CD4-positive, CD25-positive, alpha-beta regulatory T cell (primary cell): ENCODE measurements at regions not wholly inside any gene's neighbourhood (a gene's known extent, or its start where the extent isn't known, plus 50 kb on each side); places are given as distances from the start of the nearest gene placed in this dataset.

ENCODE experiments used
- ATAC-seq, 2 donors: fragments of 150-1000 bp; cut with Tn5 transposase; one replicate each; pipeline ENCODE4 v1.10.0; 2021; ENCODE audit warnings: low read depth in 2 of 2, moderate number of reproducible peaks in 2 of 2, moderate library complexity in 1 of 2
- DNase-seq, 3 donors: peaks; one replicate each; pipeline versions ENCODE4 v3.0.0 to v3.0.0-alpha.2; 2012 to 2022; ENCODE audit warnings: mixed read lengths in 1 of 3
- H3K27ac ChIP-seq: one replicate; pipeline ENCODE4 v1.7.0; 2013; ENCODE audit warnings: mild to moderate bottlenecking, low read length; ENCODE audit not compliant: insufficient read depth, poor library complexity, severe bottlenecking
- H3K27me3 ChIP-seq: one replicate; pipeline ENCODE4 v1.7.0; 2013; ENCODE audit warnings: low read length; ENCODE audit not compliant: control insufficient read depth, insufficient read depth
- H3K36me3 ChIP-seq: one replicate; pipeline ENCODE4 v1.7.0; 2013; ENCODE audit warnings: mild to moderate bottlenecking, low read length, moderate library complexity; ENCODE audit not compliant: control insufficient read depth, insufficient read depth
- H3K4me1 ChIP-seq: 2 replicates; pipeline ENCODE4 v1.7.0; 2013; ENCODE audit warnings: mild to moderate bottlenecking, low read length; ENCODE audit not compliant: insufficient read depth, control insufficient read depth, poor library complexity, severe bottlenecking
- H3K4me3 ChIP-seq: one replicate; pipeline ENCODE4 v1.7.0; 2013; ENCODE audit warnings: low read depth, mild to moderate bottlenecking, low read length, moderate library complexity
- H3K9me3 ChIP-seq, 2 experiments: 1 replicate in 1 of 2; 2 replicates in 1 of 2; pipeline ENCODE4 v1.7.0; 2013; ENCODE audit warnings: low read length in 2 of 2, mild to moderate bottlenecking in 1 of 2, moderate library complexity in 1 of 2; ENCODE audit not compliant: control insufficient read depth in 2 of 2
- H3K27ac Mint-ChIP-seq, 3 donors: one replicate each; pipeline ENCODE4 v1.8.0; 2020 to 2022; ENCODE audit warnings: mild to moderate bottlenecking in 3 of 3, mixed read lengths in 3 of 3, moderate library complexity in 2 of 3
- H3K27me3 Mint-ChIP-seq: one replicate; pipeline ENCODE4 v1.8.0; 2022; ENCODE audit warnings: mild to moderate bottlenecking, mixed read lengths
- H3K36me3 Mint-ChIP-seq: one replicate; pipeline ENCODE4 v1.8.0; 2020; ENCODE audit warnings: mixed read lengths
- H3K4me1 Mint-ChIP-seq, 4 donors: one replicate each; pipeline ENCODE4 v1.8.0; 2020 to 2022; ENCODE audit warnings: mixed read lengths in 4 of 4, mild to moderate bottlenecking in 1 of 4
- H3K4me3 Mint-ChIP-seq, 4 donors: one replicate each; pipeline ENCODE4 v1.8.0; 2020 to 2022; ENCODE audit warnings: mild to moderate bottlenecking in 4 of 4, mixed read lengths in 4 of 4, moderate library complexity in 3 of 4
- H3K9me3 Mint-ChIP-seq, 7 donors: one replicate each; pipeline ENCODE4 v1.8.0; 2020 to 2022; ENCODE audit warnings: mixed read lengths in 7 of 7, mild to moderate bottlenecking in 3 of 7, moderate library complexity in 2 of 7

DNA sequence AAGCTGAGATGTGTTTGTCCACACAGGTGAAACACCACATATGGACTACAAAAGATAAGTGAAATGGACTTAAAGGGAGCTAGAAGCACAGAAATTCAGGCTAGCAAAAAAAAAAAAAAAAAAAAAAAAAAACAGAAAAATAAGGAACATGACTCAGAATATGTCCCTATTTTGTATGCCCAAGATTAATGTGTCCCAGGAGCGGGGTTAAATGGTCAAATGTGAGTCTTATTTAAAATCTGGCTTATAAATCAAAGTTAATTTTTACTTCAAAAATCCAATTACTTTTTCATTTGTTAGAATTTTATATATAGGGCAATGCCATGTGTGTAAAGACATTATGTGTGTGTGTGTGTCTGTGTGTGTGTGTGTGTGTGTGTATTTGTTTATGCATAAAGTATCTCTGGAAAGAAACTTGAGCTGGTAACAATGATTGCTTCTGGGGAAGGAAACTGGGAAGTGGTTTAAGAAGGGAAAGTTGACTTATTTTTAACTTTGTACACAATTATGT lies 986.5 kb downstream of the ROBO2 start:
- H3K9me3 ChIP-seq: peaks cover 2 to 8% of the 10 kb centered on the region in 2 experiments
- H3K27me3 ChIP-seq: no peaks in the 10 kb centered on the region
- Mint-ChIP-seq H3K4me3 (no peak overlapping the region), H3K9me3 (peaks cover 1 to 35% (median 10%) of the 10 kb centered on the region in 7 donors), H3K36me3 (no peaks in the 10 kb centered on the region), H3K27me3 (no peaks in the 10 kb centered on the region), H3K27ac (no peak overlapping the region), H3K4me1 (peaks cover 0 to 5% (median 2%) of the 10 kb centered on the region in 4 donors)
- no peak for ATAC-seq
- H3K4me1 ChIP-seq: no peaks in the 10 kb centered on the region
- no peak for DNase-seq
- no peaks in the 10 kb centered on the region for H3K36me3 ChIP-seq
- no peak overlapping the region for H3K27ac ChIP-seq
- no peak overlapping the region for H3K4me3 ChIP-seq

- Mint-ChIP-seq H3K4me1 (peaks cover 0 to 5% (median 2%) of the 10 kb centered on the region in 4 donors), H3K4me3 (no peak overlapping the region), H3K9me3 (peaks cover 0 to 12% (median 6%) of the 10 kb centered on the region in 7 donors), H3K36me3 (no peaks in the 10 kb centered on the region), H3K27ac (no peak overlapping the region), H3K27me3 (no peaks in the 10 kb centered on the region)
- H3K9me3 ChIP-seq: no peaks in the 10 kb centered on the region
- DNase-seq: no peak
- no peak for ATAC-seq
- no peak overlapping the region for H3K27ac ChIP-seq
- no peaks in the 10 kb centered on the region for H3K4me1 ChIP-seq
- H3K4me3 ChIP-seq: no peak overlapping the region
- H3K27me3 ChIP-seq: no peaks in the 10 kb centered on the region
- H3K36me3 ChIP-seq: no peaks in the 10 kb centered on the region
Observed at GRCh38 chr3:78029775-78030174, 989.9 kb downstream of the ROBO2 start.

GRCh38 chr3:78035131-78035641 lies 995.3 kb downstream of the ROBO2 start:
- Mint-ChIP-seq H3K27me3 (no peaks in the 10 kb centered on the region), H3K9me3 (peaks cover 0 to 11% (median 4%) of the 10 kb centered on the region in 7 donors)
- ATAC-seq: no peak

GRCh38 chr3:78041486-78041885 lies 1001.6 kb downstream of the ROBO2 start:
- no peak overlapping the region for H3K4me3 ChIP-seq
- Mint-ChIP-seq H3K4me1 (no peaks in the 10 kb centered on the region), H3K9me3 (peaks cover 3 to 23% (median 5%) of the 10 kb centered on the region in 7 donors), H3K36me3 (no peaks in the 10 kb centered on the region), H3K4me3 (no peak overlapping the region), H3K27me3 (no peaks in the 10 kb centered on the region), H3K27ac (no peak overlapping the region)
- no peaks in the 10 kb centered on the region for H3K27me3 ChIP-seq
- no peaks in the 10 kb centered on the region for H3K36me3 ChIP-seq
- no peak for DNase-seq
- no peaks in the 10 kb centered on the region for H3K4me1 ChIP-seq
- peaks cover 0 to 2% of the 10 kb centered on the region in 2 experiments for H3K9me3 ChIP-seq
- H3K27ac ChIP-seq: no peak overlapping the region
- no peak for ATAC-seq

More at GRCh38 chr3:78035131-78035641, 995.3 kb downstream of the ROBO2 start:
- Histone ChIP-seq H3K9me3 (no peaks in the 10 kb centered on the region), H3K36me3 (no peaks in the 10 kb centered on the region), H3K4me3 (no peak overlapping the region), H3K4me1 (no peaks in the 10 kb centered on the region), H3K27ac (no peak overlapping the region), H3K27me3 (no peaks in the 10 kb centered on the region)
- Mint-ChIP-seq H3K4me3 (no peak overlapping the region), H3K36me3 (no peaks in the 10 kb centered on the region), H3K4me1 (no peaks in the 10 kb centered on the region), H3K27ac (no peak overlapping the region)
- no peak for DNase-seq

GRCh38 chr3:78046566-78046965 lies 1006.7 kb downstream of the ROBO2 start:
- peaks cover 0 to 21% (median 7%) of the 10 kb centered on the region in 7 donors for H3K9me3 Mint-ChIP-seq

GRCh38 chr3:78048698-78049097 lies 1008.8 kb downstream of the ROBO2 start:
- Histone ChIP-seq H3K36me3 (no peaks in the 10 kb centered on the region), H3K27ac (no peak overlapping the region), H3K9me3 (peaks cover 0 to 4% of the 10 kb centered on the region in 2 experiments), H3K4me1 (no peaks in the 10 kb centered on the region), H3K27me3 (no peaks in the 10 kb centered on the region), H3K4me3 (no peak overlapping the region)
- no peak for DNase-seq
- no peak for ATAC-seq
- Mint-ChIP-seq H3K27me3 (no peaks in the 10 kb centered on the region), H3K36me3 (no peaks in the 10 kb centered on the region), H3K4me1 (no peaks in the 10 kb centered on the region), H3K4me3 (no peak overlapping the region), H3K9me3 (peaks cover 0 to 27% (median 6%) of the 10 kb centered on the region in 7 donors), H3K27ac (no peak overlapping the region)

More at GRCh38 chr3:78046566-78046965, 1006.7 kb downstream of the ROBO2 start:
- H3K9me3 ChIP-seq: peaks cover 0 to 1% of the 10 kb centered on the region in 2 experiments
- H3K27me3 ChIP-seq: no peaks in the 10 kb centered on the region
- H3K27ac ChIP-seq: no peak overlapping the region
- ATAC-seq (no peak), DNase-seq (no peak)
- Mint-ChIP-seq H3K27me3 (no peaks in the 10 kb centered on the region), H3K4me1 (no peaks in the 10 kb centered on the region), H3K27ac (no peak overlapping the region), H3K36me3 (no peaks in the 10 kb centered on the region), H3K4me3 (no peak overlapping the region)
- H3K36me3 ChIP-seq: no peaks in the 10 kb centered on the region
- no peaks in the 10 kb centered on the region for H3K4me1 ChIP-seq
- H3K4me3 ChIP-seq: no peak overlapping the region

- ATAC-seq (no peak), DNase-seq (no peak)
- Histone ChIP-seq H3K4me1 (no peaks in the 10 kb centered on the region), H3K9me3 (peaks cover 3 to 4% of the 10 kb centered on the region in 2 experiments), H3K4me3 (no peak overlapping the region), H3K36me3 (no peaks in the 10 kb centered on the region), H3K27me3 (no peaks in the 10 kb centered on the region), H3K27ac (no peak overlapping the region)
- H3K4me1 Mint-ChIP-seq: no peaks in the 10 kb centered on the region
- no peaks in the 10 kb centered on the region for H3K27me3 Mint-ChIP-seq
- H3K36me3 Mint-ChIP-seq: no peaks in the 10 kb centered on the region
- H3K9me3 Mint-ChIP-seq: peaks cover 2 to 21% (median 4%) of the 10 kb centered on the region in 7 donors
- H3K27ac Mint-ChIP-seq: no peak overlapping the region
- H3K4me3 Mint-ChIP-seq: no peak overlapping the region
Observed at GRCh38 chr3:78049521-78049920, 1009.6 kb downstream of the ROBO2 start.
